Trophoblast cell (in vitro differentiated cells and primary cell): ENCODE measurements at regions not wholly inside any gene's neighbourhood (a gene's known extent, or its start where the extent isn't known, plus 50 kb on each side); places are given as distances from the start of the nearest gene placed in this dataset.

ENCODE experiments used
- DNase-seq, 2 donors: peaks; one replicate each; pipeline ENCODE4 v3.0.0-alpha.2; 2016
- H2AFZ ChIP-seq: 2 replicates; pipeline ENCODE4 v1.6.1; 2013; ENCODE audit warnings: low read length, moderate library complexity, mild to moderate bottlenecking; ENCODE audit not compliant: insufficient read depth, poor library complexity
- H2AK5ac ChIP-seq: 2 replicates; pipeline ENCODE4 v1.6.1; 2013; ENCODE audit warnings: mild to moderate bottlenecking, low read length
- H2BK120ac ChIP-seq: 2 replicates; pipeline ENCODE4 v1.6.1; 2013; ENCODE audit warnings: low read length, mild to moderate bottlenecking, moderate library complexity; ENCODE audit not compliant: insufficient read depth, poor library complexity
- H2BK12ac ChIP-seq: 2 replicates; pipeline ENCODE4 v1.6.1; 2013; ENCODE audit warnings: mild to moderate bottlenecking, low read length, moderate library complexity
- H2BK5ac ChIP-seq: 2 replicates; pipeline ENCODE4 v1.6.1; 2013; ENCODE audit warnings: low read length, low read depth, moderate library complexity, mild to moderate bottlenecking; ENCODE audit not compliant: poor library complexity
- H3K14ac ChIP-seq: 2 replicates; pipeline ENCODE4 v1.6.1; 2013; ENCODE audit warnings: mild to moderate bottlenecking, low read length
- H3K18ac ChIP-seq: 2 replicates; pipeline ENCODE4 v1.6.1; 2013; ENCODE audit warnings: mild to moderate bottlenecking, low read length
- H3K23ac ChIP-seq: 2 replicates; pipeline ENCODE4 v1.6.1; 2013; ENCODE audit warnings: low read length
- H3K27ac ChIP-seq: 2 replicates; pipeline ENCODE4 v1.5.1; 2013; ENCODE audit warnings: low read depth, mild to moderate bottlenecking, inconsistent platforms, low read length, moderate library complexity
- H3K27me3 ChIP-seq: 2 replicates; pipeline ENCODE4 v1.6.1; 2013; ENCODE audit warnings: inconsistent platforms, mild to moderate bottlenecking, low read length, moderate library complexity; ENCODE audit not compliant: insufficient read depth
- H3K36me3 ChIP-seq, 2 experiments: 1 replicate in 1 of 2; 2 replicates in 1 of 2; pipeline ENCODE4 v1.6.1; 2013; ENCODE audit warnings: low read length in 2 of 2, mild to moderate bottlenecking in 2 of 2, moderate library complexity in 1 of 2; ENCODE audit not compliant: insufficient read depth in 2 of 2, control insufficient read depth in 1 of 2
- H3K4ac ChIP-seq: 2 replicates; pipeline ENCODE4 v1.6.1; 2013; ENCODE audit warnings: low read depth, mild to moderate bottlenecking, low read length, moderate library complexity
- H3K4me1 ChIP-seq, 2 experiments: 1 replicate in 1 of 2; 2 replicates in 1 of 2; pipeline ENCODE4 v1.6.1; 2013; ENCODE audit warnings: low read length in 2 of 2, mild to moderate bottlenecking in 2 of 2, moderate library complexity in 1 of 2; ENCODE audit not compliant: insufficient read depth in 2 of 2, control insufficient read depth in 1 of 2
- H3K4me2 ChIP-seq: 2 replicates; pipeline ENCODE4 v1.6.1; 2013; ENCODE audit warnings: inconsistent platforms, mild to moderate bottlenecking, low read length, moderate library complexity
- H3K4me3 ChIP-seq: 2 replicates; pipeline ENCODE4 v1.5.1; 2013; ENCODE audit warnings: mild to moderate bottlenecking, low read depth, low read length, inconsistent platforms
- H3K79me1 ChIP-seq: one replicate; pipeline ENCODE4 v1.6.1; 2013; ENCODE audit warnings: low read length
- H3K79me2 ChIP-seq: 2 replicates; pipeline ENCODE4 v1.6.1; 2013; ENCODE audit warnings: low read length, mild to moderate bottlenecking; ENCODE audit not compliant: control insufficient read depth, insufficient read depth, poor library complexity
- H3K9ac ChIP-seq: 2 replicates; pipeline ENCODE4 v1.6.1; 2013; ENCODE audit warnings: mild to moderate bottlenecking, low read length
- H3K9me3 ChIP-seq: 2 replicates; pipeline ENCODE4 v1.6.1; 2013; ENCODE audit warnings: low read depth, mild to moderate bottlenecking, control low read depth, inconsistent platforms, low read length; ENCODE audit not compliant: insufficient read depth
- H4K12ac ChIP-seq: 2 replicates; pipeline ENCODE4 v1.6.1; 2013; ENCODE audit warnings: low read depth, mild to moderate bottlenecking, low read length, moderate library complexity
- H4K8ac ChIP-seq: 2 replicates; pipeline ENCODE4 v1.6.1; 2013; ENCODE audit warnings: low read depth, mild to moderate bottlenecking, low read length, moderate library complexity
- H4K91ac ChIP-seq: one replicate; pipeline ENCODE4 v1.6.1; 2013; ENCODE audit warnings: low read depth, mild to moderate bottlenecking, low read length, moderate library complexity
- WGBS: extraction: QIAGEN DNeasy Blood & Tissue Kit; methylation state at CpG from one replicate; pipeline ENCODE4 v1.1.7; 2013; ENCODE audit warnings: missing lambda C conversion rate; ENCODE audit not compliant: insufficient read length, insufficient coverage; ENCODE audit errors: extremely low coverage; 5-methylcytosine and 5-hydroxymethylcytosine counted together

DNA sequence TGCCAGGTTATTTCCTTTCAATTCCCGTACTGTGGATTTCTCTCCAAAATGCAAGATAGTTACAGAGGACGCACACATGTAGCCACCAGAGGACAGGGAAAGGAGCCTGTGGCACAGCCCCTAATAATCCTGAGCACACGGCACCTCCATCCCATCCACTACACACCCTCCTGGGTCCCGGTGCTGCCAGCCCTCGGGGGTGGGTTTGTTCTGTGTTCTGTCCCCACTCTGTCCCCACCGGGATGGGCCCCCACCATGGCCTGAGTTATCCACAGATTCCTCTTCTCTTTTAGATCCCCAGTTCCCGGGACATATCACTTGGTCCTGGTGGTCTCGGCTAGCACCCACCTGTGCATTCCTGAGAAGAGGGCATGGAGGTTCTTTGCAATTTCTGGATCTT is 196.9 kb upstream of the PPP2R2D start:
- Histone ChIP-seq H3K79me1 (no peaks in the 10 kb centered on the region), H4K91ac (no peak overlapping the region), H2AFZ (no peak overlapping the region), H3K27me3 (no peaks in the 10 kb centered on the region), H3K23ac (no peak overlapping the region), H3K4me3 (no peak overlapping the region), H2BK5ac (no peak overlapping the region), H3K9ac (no peak overlapping the region), H3K9me3 (peaks cover 14% of the 10 kb centered on the region), H4K12ac (no peak overlapping the region), H2BK12ac (no peak overlapping the region), H2BK120ac (no peak overlapping the region), H2AK5ac (no peak overlapping the region), H3K79me2 (no peaks in the 10 kb centered on the region), H4K8ac (no peak overlapping the region), H3K4ac (no peak overlapping the region), H3K18ac (no peak overlapping the region), H3K27ac (no peak overlapping the region), H3K14ac (no peak overlapping the region), H3K4me1 (no peaks in the 10 kb centered on the region), H3K36me3 (no peaks in the 10 kb centered on the region), H3K4me2 (no peak overlapping the region)
- DNase-seq: no peak
- WGBS: no CpG with 5 or more reads among the region's 8 CpGs

DNA sequence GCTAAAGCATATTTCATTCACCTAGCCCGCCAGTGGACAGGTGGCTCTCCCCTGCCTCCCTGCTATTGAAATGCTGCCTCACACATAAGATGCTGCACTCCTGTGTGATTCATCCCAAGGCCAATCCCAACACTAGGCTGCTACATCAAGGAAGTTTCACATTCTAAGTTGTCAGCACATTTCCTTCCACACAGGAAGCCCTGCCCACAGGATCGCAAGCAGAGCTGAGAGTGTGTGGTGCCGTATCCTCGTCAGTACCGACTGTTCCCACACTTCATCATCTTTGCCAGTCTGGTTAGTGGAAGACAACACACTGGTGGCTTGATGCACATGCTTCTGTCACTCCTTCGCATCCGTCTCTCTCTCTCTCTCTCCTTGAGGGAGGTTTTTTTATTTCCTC is 194.3 kb upstream of the PPP2R2D start:
- Histone ChIP-seq H2BK12ac (no peak overlapping the region), H3K36me3 (no peaks in the 10 kb centered on the region), H2AFZ (no peak overlapping the region), H3K4me3 (no peak overlapping the region), H2BK5ac (no peak overlapping the region), H3K27me3 (no peaks in the 10 kb centered on the region), H3K79me2 (no peaks in the 10 kb centered on the region), H4K91ac (no peak overlapping the region), H3K18ac (no peak overlapping the region), H3K27ac (no peak overlapping the region), H3K4me1 (no peaks in the 10 kb centered on the region), H3K79me1 (no peaks in the 10 kb centered on the region), H2AK5ac (no peak overlapping the region), H2BK120ac (no peak overlapping the region), H4K12ac (no peak overlapping the region), H3K9me3 (peaks cover 14% of the 10 kb centered on the region), H3K4me2 (no peak overlapping the region), H4K8ac (no peak overlapping the region), H3K23ac (no peak overlapping the region), H3K9ac (no peak overlapping the region), H3K14ac (no peak overlapping the region), H3K4ac (no peak overlapping the region)
- no CpG with 5 or more reads among the region's 7 CpGs for WGBS
- no peak for DNase-seq

GRCh38 chr10:131706952-131707351 is 193.9 kb upstream of the PPP2R2D start:
- Histone ChIP-seq H3K27me3 (no peaks in the 10 kb centered on the region), H3K4me2 (no peak overlapping the region), H3K4me1 (no peaks in the 10 kb centered on the region), H4K12ac (no peak overlapping the region), H4K91ac (no peak overlapping the region), H3K14ac (no peak overlapping the region), H3K9ac (no peak overlapping the region), H2BK12ac (no peak overlapping the region), H3K18ac (no peak overlapping the region), H3K27ac (no peak overlapping the region), H3K79me2 (no peaks in the 10 kb centered on the region), H3K9me3 (peaks cover 14% of the 10 kb centered on the region), H3K23ac (no peak overlapping the region), H2AK5ac (no peak overlapping the region), H3K36me3 (no peaks in the 10 kb centered on the region), H4K8ac (no peak overlapping the region), H3K4me3 (no peak overlapping the region), H2BK5ac (no peak overlapping the region), H2BK120ac (no peak overlapping the region), H3K79me1 (no peaks in the 10 kb centered on the region), H3K4ac (no peak overlapping the region), H2AFZ (no peak overlapping the region)
- no peak for DNase-seq
- WGBS: no CpG with 5 or more reads among the region's 4 CpGs

- H3K27me3 ChIP-seq: no peaks in the 10 kb centered on the region
- no peaks in the 10 kb centered on the region for H3K36me3 ChIP-seq
- H2BK5ac ChIP-seq: no peak overlapping the region
- H3K23ac ChIP-seq: no peak overlapping the region
- no peaks in the 10 kb centered on the region for H3K79me2 ChIP-seq
- H3K4me1 ChIP-seq: no peaks in the 10 kb centered on the region
- no peak overlapping the region for H3K4me3 ChIP-seq
- H3K4ac ChIP-seq: no peak overlapping the region
- no peaks in the 10 kb centered on the region for H3K79me1 ChIP-seq
- H4K8ac ChIP-seq: no peak overlapping the region
- no peak overlapping the region for H2AFZ ChIP-seq
- H3K18ac ChIP-seq: no peak overlapping the region
- no peak for DNase-seq
- no peak overlapping the region for H3K14ac ChIP-seq
- WGBS: no CpG with 5 or more reads among the region's 17 CpGs
- no peak overlapping the region for H3K9ac ChIP-seq
- H2AK5ac ChIP-seq: no peak overlapping the region
- no peak overlapping the region for H4K91ac ChIP-seq
- H3K4me2 ChIP-seq: no peak overlapping the region
- no peak overlapping the region for H2BK120ac ChIP-seq
- H2BK12ac ChIP-seq: no peak overlapping the region
- H4K12ac ChIP-seq: no peak overlapping the region
- H3K27ac ChIP-seq: no peak overlapping the region
- H3K9me3 ChIP-seq: peaks cover 14% of the 10 kb centered on the region
Measured at GRCh38 chr10:131708225-131708880, 192.5 kb upstream of the PPP2R2D start.
